GM06990 (cell line): ENCODE measurements at regions not wholly inside any gene's neighbourhood (a gene's known extent, or its start where the extent isn't known, plus 50 kb on each side); places are given as distances from the start of the nearest gene placed in this dataset.

ENCODE experiments used
- DNase-seq: peaks from one replicate; pipeline ENCODE4 v3.0.0-alpha.2; 2011; ENCODE audit not compliant: insufficient read length; ENCODE audit errors: extremely low read depth
- H3K27me3 ChIP-seq: replicated peaks from 2 replicates; pipeline ENCODE4 v1.6.0; 2011; ENCODE audit warnings: low read length; ENCODE audit not compliant: control insufficient read depth, insufficient read depth
- H3K36me3 ChIP-seq: 2 replicates; pipeline ENCODE4 v1.5.1; 2011; ENCODE audit warnings: low read length; ENCODE audit not compliant: control insufficient read depth, insufficient read depth
- H3K4me3 ChIP-seq: replicated peaks from 2 replicates; pipeline ENCODE4 v1.5.1; 2011; ENCODE audit warnings: low read depth, mild to moderate bottlenecking, control low read depth, low read length
- TF ChIP-seq, protein P1 (sequence below): IDR thresholded peaks from 2 replicates; pipeline ENCODE4 v1.5.1; 2011; ENCODE audit warnings: low read length, control low read depth, mild to moderate bottlenecking, inconsistent platforms; ENCODE audit not compliant: insufficient read depth, poor library complexity, severe bottlenecking

DNA sequence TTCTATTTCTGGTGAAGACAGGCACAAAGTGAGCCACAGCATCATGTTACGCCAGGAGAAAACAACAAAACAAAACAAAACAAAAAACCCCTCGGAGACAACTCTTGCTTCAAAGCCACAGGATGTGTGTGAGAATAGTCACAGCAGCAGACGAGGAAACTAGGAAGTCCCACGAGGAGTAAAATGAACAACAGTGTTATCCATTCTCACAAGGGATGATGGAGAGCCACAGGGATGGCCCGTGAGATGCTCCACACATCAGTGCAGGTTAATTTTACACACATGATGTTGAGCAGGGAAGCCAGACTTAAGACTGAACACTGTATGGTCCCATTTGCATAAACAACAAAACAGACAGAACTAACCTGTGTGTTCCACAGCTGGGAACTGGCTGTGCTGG is 128.5 kb upstream of the TMEM18 start:
- TF ChIP-seq, protein P1, sequence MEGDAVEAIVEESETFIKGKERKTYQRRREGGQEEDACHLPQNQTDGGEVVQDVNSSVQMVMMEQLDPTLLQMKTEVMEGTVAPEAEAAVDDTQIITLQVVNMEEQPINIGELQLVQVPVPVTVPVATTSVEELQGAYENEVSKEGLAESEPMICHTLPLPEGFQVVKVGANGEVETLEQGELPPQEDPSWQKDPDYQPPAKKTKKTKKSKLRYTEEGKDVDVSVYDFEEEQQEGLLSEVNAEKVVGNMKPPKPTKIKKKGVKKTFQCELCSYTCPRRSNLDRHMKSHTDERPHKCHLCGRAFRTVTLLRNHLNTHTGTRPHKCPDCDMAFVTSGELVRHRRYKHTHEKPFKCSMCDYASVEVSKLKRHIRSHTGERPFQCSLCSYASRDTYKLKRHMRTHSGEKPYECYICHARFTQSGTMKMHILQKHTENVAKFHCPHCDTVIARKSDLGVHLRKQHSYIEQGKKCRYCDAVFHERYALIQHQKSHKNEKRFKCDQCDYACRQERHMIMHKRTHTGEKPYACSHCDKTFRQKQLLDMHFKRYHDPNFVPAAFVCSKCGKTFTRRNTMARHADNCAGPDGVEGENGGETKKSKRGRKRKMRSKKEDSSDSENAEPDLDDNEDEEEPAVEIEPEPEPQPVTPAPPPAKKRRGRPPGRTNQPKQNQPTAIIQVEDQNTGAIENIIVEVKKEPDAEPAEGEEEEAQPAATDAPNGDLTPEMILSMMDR: no peak
- no peak for DNase-seq
- Histone ChIP-seq H3K27me3 (no peaks in the 10 kb centered on the region), H3K4me3 (no peak overlapping the region), H3K36me3 (no peaks in the 10 kb centered on the region)

DNA sequence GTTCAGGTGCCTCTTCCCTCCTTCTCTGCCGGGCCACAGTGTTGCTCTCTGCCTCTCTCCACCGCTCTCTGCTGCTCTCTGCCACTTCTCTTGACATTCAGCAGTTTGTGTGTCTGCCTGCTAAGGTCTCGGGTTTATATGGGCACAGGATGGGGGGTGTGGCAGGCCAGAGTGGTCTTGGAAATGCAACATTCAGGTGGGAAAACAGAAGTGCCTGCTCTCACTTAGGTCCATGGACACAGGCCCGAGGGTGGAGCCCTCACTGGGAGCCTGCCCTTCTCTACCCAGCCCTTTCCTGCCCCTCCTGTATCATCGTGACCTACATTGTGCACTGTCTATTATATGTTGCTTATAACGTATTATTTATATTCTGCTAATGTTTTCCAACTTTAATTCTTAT is 120.8 kb upstream of the TMEM18 start:
- TF ChIP-seq, protein P1: no peak
- Histone ChIP-seq H3K36me3 (no peaks in the 10 kb centered on the region), H3K4me3 (no peak overlapping the region), H3K27me3 (no peaks in the 10 kb centered on the region)
- no peak for DNase-seq

DNA sequence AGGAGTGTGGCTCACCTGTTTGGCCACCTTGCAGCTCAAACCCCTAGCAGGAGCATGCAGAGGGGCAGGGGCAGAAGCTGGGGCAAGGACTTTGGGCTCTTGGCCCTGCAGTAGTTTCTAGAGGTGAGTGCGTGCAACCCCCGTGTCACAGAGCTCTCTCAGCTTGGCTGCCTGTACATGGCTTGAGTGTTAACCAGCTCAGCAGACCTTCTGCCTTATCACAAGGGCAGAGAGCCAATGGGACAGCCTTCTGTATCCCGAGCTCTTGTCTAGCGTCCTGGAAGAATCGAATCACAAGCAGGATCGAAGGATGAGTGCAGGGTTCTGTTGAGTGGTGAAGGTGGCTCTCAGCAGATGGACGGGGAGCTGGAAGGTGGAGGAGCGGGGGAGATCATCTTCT is 120.3 kb upstream of the TMEM18 start:
- no peak for DNase-seq
- Histone ChIP-seq H3K36me3 (no peaks in the 10 kb centered on the region), H3K27me3 (no peaks in the 10 kb centered on the region), H3K4me3 (no peak overlapping the region)
- TF ChIP-seq, protein P1: no peak

DNA sequence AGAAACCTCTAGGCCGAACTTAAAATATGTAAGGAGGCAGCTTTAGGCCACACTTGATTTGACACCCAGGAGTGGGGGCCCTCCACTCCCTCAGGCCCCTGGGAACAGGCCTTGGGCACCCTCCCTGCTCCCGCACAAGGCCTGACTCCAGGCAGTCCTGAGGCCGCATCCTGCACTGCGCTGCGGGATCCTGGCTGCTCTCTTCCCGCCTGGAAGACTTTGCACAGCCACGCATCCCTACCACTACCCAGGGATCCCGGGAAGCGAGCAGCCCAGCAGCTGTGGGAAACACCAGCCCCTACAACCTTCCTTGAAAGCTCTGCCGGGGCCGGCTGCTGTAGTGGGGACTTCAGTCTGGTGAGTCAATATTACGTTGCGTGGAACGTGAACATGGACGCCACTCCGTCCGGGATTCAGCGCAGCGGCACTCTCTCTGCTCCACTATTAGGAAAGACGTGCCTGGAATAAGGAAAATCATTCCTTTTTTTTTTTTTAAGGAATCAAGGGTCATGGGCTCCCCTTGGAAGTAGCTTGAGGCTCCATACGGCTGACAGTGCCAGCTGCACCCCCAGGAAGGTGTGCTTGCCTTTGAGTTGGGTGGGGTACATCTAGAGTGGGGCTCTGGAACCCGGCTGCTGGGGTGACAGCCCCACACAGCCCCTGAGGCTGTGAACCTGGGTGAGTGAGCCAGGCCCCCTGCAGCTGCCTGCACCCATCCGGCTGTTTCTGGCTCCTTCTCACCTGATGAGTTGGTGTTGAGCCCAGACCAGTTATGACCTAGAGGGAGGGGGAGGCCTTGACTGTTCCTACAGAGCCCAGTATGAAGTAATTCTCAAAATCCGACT is 119.2 kb upstream of the TMEM18 start:
- no peak overlapping the region for H3K4me3 ChIP-seq
- no peaks in the 10 kb centered on the region for H3K27me3 ChIP-seq
- TF ChIP-seq, protein P1: no peak
- H3K36me3 ChIP-seq: no peaks in the 10 kb centered on the region
- DNase-seq: no peak

- no peak overlapping the region for H3K4me3 ChIP-seq
- TF ChIP-seq, protein P1: no peak
- no peaks in the 10 kb centered on the region for H3K36me3 ChIP-seq
- DNase-seq: no peak
- H3K27me3 ChIP-seq: no peaks in the 10 kb centered on the region
These were observed 118.4 kb upstream of the TMEM18 start for GRCh38 chr2:795531-796041.
